Endothelial cell of umbilical vein (primary cell): ENCODE measurements at regions not wholly inside any gene's neighbourhood (a gene's known extent, or its start where the extent isn't known, plus 50 kb on each side); places are given as distances from the start of the nearest gene placed in this dataset.

Experiments
- CTCF ChIP-seq, 2 donors: IDR thresholded peaks; 1 replicate in 1 of 2; 2 replicates in 1 of 2; pipeline ENCODE4 v1.5.1; 2011; ENCODE audit warnings: low read length in 2 of 2, mild to moderate bottlenecking in 2 of 2, moderate library complexity in 2 of 2, control low read depth in 1 of 2, inconsistent platforms in 1 of 2, low read depth in 1 of 2; ENCODE audit not compliant: insufficient read depth in 1 of 2; ENCODE audit errors: extremely low read depth in 1 of 2
- POLR2A ChIP-seq: IDR thresholded peaks from 2 replicates; pipeline ENCODE4 v1.6.1; 2012; ENCODE audit warnings: low read depth, mild to moderate bottlenecking, control low read depth, low read length
- POLR2AphosphoS5 ChIP-seq: IDR thresholded peaks from 2 replicates; pipeline ENCODE4 v1.6.1; 2012; ENCODE audit warnings: low read depth, mild to moderate bottlenecking, control low read depth, low read length, moderate library complexity; ENCODE audit not compliant: insufficient read depth
- TF ChIP-seq, protein P1 (sequence below): IDR thresholded peaks from 2 replicates; pipeline ENCODE4 v1.6.1; 2011; ENCODE audit not compliant: insufficient read depth, insufficient read length

DNA sequence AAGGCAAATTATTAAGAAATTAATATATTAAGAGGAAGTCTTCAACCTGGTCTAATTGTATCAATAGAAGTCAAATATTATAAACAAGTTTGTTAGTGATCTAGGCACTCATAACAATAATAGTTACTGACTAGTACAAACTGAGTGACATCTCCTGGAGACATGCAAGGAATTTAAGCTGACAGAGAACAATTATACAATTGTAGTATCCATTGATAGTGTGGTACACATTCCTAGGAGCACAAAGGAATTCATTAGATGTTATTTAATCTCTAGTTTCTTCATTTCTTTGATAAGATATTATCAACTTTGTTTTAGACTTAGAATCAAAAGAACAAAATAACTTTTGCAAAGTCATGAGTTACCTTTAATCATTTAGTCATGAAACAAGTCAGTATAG is 1048.6 kb downstream of the PCDH7 start:
- TF ChIP-seq CTCF (IDR thresholded peaks at IDR 0.05; ENCODE audit: extremely low read depth in 1 of 2, insufficient read depth in 1 of 2, low read depth in 1 of 2, low read length in 2 of 2), result no peak
- TF ChIP-seq, protein P1, sequence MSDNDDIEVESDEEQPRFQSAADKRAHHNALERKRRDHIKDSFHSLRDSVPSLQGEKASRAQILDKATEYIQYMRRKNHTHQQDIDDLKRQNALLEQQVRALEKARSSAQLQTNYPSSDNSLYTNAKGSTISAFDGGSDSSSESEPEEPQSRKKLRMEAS, result no peak
- no peak for TF ChIP-seq POLR2A
- TF ChIP-seq POLR2AphosphoS5, result no peak
